Kidney (tissue), 13 donors: ENCODE measurements at regions not wholly inside any gene's neighbourhood (a gene's known extent, or its start where the extent isn't known, plus 50 kb on each side); places are given as distances from the start of the nearest gene placed in this dataset.

ENCODE experiments used
- DNase-seq, 5 donors: peaks; one replicate each; pipeline ENCODE4 v3.0.0-alpha.2; 2013 to 2020
- FAIRE-seq: peaks from 2 replicates; lab custom pipeline; 2012; peaks lifted over from hg19 to GRCh38; lab: Jason Lieb, UNC
- H3K27ac ChIP-seq, 2 donors: one replicate each; pipeline ENCODE4 v1.7.0; 2013; ENCODE audit warnings: low read depth in 2 of 2, low read length in 2 of 2, inconsistent platforms in 1 of 2
- H3K27me3 ChIP-seq: one replicate; pipeline ENCODE4 v1.7.1; 2013; ENCODE audit warnings: low read length, inconsistent platforms; ENCODE audit not compliant: control insufficient read depth, insufficient read depth
- H3K36me3 ChIP-seq, 3 donors: one replicate each; pipeline versions ENCODE4 v1.7.0 to v1.7.1; 2013; ENCODE audit warnings: low read length in 3 of 3, control low read depth in 1 of 3, inconsistent platforms in 1 of 3; ENCODE audit not compliant: insufficient read depth in 3 of 3, control insufficient read depth in 2 of 3
- H3K4me1 ChIP-seq, 3 donors: one replicate each; pipeline versions ENCODE4 v1.7.0 to v1.7.1; 2013; ENCODE audit warnings: low read length in 3 of 3, inconsistent platforms in 1 of 3, low read depth in 1 of 3; ENCODE audit not compliant: control insufficient read depth in 2 of 3, insufficient read depth in 2 of 3
- H3K4me3 ChIP-seq, 3 donors: one replicate each; pipeline versions ENCODE4 v1.7.0 to v1.8.1; 2013; ENCODE audit warnings: low read length in 3 of 3, control low read depth in 1 of 3, inconsistent platforms in 1 of 3
- H3K9ac ChIP-seq, 3 donors: one replicate each; pipeline versions ENCODE4 v1.7.0 to v1.7.1; 2013; ENCODE audit warnings: low read length in 3 of 3, control low read depth in 1 of 3, inconsistent platforms in 1 of 3
- H3K9me3 ChIP-seq, 3 donors: one replicate each; pipeline versions ENCODE4 v1.7.0 to v1.7.1; 2013; ENCODE audit warnings: low read length in 3 of 3, control low read depth in 1 of 3, inconsistent platforms in 1 of 3; ENCODE audit not compliant: control insufficient read depth in 2 of 3, insufficient read depth in 1 of 3
- intact Hi-C: fragments of 100-400 bp; cut with DNase I; formaldehyde crosslinking; loops from one replicate; pipeline ENCODE4 v1.11.1; 2022
- TF ChIP-seq, protein P1 (sequence below): IDR thresholded peaks from 3 replicates; pipeline ENCODE4 v1.5.1; 2012; ENCODE audit warnings: mild to moderate bottlenecking, moderate library complexity, borderline replicate concordance; ENCODE audit not compliant: insufficient read depth; ENCODE audit errors: extremely low read depth
- donor health status: control.
- donor health status: control.
- donor health status: control.
- donor health status: control.
- donor health status: control.
- donor health status: DM: yes; HTN: yes; CAD: no.
- donor health status: Normal renal cell carcinoma (clear cell type).

DNA sequence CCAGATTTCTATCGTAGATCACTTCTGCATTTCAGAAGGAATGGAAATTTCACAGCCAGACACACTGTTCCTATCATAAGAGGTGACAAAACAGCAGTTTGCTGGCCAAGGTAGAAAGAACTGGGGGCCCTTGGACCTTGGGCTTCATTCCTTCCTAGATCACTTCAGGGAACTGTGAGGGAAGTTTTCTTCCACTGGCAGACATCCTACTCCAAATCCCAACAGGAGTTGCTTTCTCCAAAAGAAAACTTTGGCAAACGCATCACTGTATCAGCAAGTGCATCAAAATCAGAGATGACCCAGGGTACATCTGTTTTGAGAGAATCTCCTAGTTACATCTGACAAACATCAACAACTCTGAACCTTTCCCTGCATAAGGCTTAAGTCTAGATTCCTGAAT lies 348.4 kb upstream of the KLHL29 start:
- Histone ChIP-seq H3K4me3 (no peak overlapping the region), H3K36me3 (no peaks in the 10 kb centered on the region), H3K9me3 (no peaks in the 10 kb centered on the region), H3K27ac (no peak overlapping the region), H3K9ac (no peak overlapping the region), H3K4me1 (no peaks in the 10 kb centered on the region), H3K27me3 (no peaks in the 10 kb centered on the region)
- DNase-seq = no peak
- TF ChIP-seq, protein P1, sequence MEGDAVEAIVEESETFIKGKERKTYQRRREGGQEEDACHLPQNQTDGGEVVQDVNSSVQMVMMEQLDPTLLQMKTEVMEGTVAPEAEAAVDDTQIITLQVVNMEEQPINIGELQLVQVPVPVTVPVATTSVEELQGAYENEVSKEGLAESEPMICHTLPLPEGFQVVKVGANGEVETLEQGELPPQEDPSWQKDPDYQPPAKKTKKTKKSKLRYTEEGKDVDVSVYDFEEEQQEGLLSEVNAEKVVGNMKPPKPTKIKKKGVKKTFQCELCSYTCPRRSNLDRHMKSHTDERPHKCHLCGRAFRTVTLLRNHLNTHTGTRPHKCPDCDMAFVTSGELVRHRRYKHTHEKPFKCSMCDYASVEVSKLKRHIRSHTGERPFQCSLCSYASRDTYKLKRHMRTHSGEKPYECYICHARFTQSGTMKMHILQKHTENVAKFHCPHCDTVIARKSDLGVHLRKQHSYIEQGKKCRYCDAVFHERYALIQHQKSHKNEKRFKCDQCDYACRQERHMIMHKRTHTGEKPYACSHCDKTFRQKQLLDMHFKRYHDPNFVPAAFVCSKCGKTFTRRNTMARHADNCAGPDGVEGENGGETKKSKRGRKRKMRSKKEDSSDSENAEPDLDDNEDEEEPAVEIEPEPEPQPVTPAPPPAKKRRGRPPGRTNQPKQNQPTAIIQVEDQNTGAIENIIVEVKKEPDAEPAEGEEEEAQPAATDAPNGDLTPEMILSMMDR = no peak
- FAIRE-seq = no peak
- intact Hi-C loops = no loop called here

GRCh38 chr2:23037596-23037995 lies 347.4 kb upstream of the KLHL29 start:
- TF ChIP-seq, protein P1 = no peak
- H3K4me3 ChIP-seq = no peak overlapping the region
- DNase-seq = no peak
- H3K27me3 ChIP-seq = no peaks in the 10 kb centered on the region
- H3K9me3 ChIP-seq = no peaks in the 10 kb centered on the region
- no peak overlapping the region for H3K9ac ChIP-seq
- no peaks in the 10 kb centered on the region for H3K4me1 ChIP-seq
- intact Hi-C loops = no loop called here
- no peak overlapping the region for H3K27ac ChIP-seq
- FAIRE-seq = no peak
- H3K36me3 ChIP-seq = no peaks in the 10 kb centered on the region

DNA sequence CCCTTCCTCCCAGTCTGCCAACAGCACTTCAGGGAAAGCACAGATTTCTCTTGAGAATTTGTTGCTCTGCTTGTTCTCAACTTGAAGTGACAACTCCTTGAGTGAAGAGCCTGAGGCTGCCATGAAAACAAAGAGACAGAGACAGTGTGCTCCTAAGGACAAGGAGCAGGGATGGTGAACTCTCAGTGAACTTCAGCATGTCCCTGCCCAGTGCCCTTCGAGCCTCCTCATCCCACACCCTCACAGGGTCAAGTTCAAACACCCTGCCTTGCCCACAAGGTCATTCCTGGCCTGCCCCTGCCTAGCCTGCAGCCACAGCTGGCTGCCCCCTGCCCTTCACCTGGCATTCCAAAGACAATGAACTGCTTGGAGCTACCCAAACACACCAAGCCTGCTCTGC lies 343.5 kb upstream of the KLHL29 start:
- TF ChIP-seq, protein P1 = no peak
- H3K4me1 ChIP-seq = no peaks in the 10 kb centered on the region
- no peaks in the 10 kb centered on the region for H3K9me3 ChIP-seq
- no peaks in the 10 kb centered on the region for H3K27me3 ChIP-seq
- FAIRE-seq = no peak
- intact Hi-C loops = no loop called here
- no peaks in the 10 kb centered on the region for H3K36me3 ChIP-seq
- no peak for DNase-seq
- no peak overlapping the region for H3K27ac ChIP-seq
- H3K4me3 ChIP-seq = no peak overlapping the region
- H3K9ac ChIP-seq = no peak overlapping the region

- DNase-seq (no peak), FAIRE-seq (no peak)
- Histone ChIP-seq H3K9me3 (no peaks in the 10 kb centered on the region), H3K4me3 (no peak overlapping the region), H3K27ac (no peak overlapping the region), H3K27me3 (no peaks in the 10 kb centered on the region), H3K4me1 (no peaks in the 10 kb centered on the region), H3K36me3 (no peaks in the 10 kb centered on the region), H3K9ac (no peak overlapping the region)
- TF ChIP-seq, protein P1 = no peak
- intact Hi-C loops = no loop called here
Measured at GRCh38 chr2:23042216-23042906, 342.6 kb upstream of the KLHL29 start.
